HG03095 (cell line): ENCODE measurements at regions not wholly inside any gene's neighbourhood (a gene's known extent, or its start where the extent isn't known, plus 50 kb on each side); places are given as distances from the start of the nearest gene placed in this dataset.

Experiments used
- ATAC-seq: cut with Tn5 transposase; IDR thresholded peaks from one replicate; pipeline ENCODE4 v1.9.1; 2021; ENCODE audit warnings: moderate library complexity; ENCODE audit not compliant: unreplicated experiment

GRCh38 chr18:27763341-27763740, 413.6 kb downstream of the CDH2 start:
- no peak for ATAC-seq

GRCh38 chr18:27762054-27762453, 414.9 kb downstream of the CDH2 start:
- ATAC-seq, result no peak

GRCh38 chr18:27752944-27753343, 424.0 kb downstream of the CDH2 start:
- ATAC-seq, result no peak

- no peak for ATAC-seq
Measured at GRCh38 chr18:27750923-27751322, 426.0 kb downstream of the CDH2 start.

GRCh38 chr18:27750014-27750413, 426.9 kb downstream of the CDH2 start:
- no peak for ATAC-seq

- ATAC-seq, result no peak
Measured at GRCh38 chr18:27749194-27749593, 427.7 kb downstream of the CDH2 start.

- ATAC-seq, result no peak
Measured at GRCh38 chr18:27746241-27746640, 430.7 kb downstream of the CDH2 start.

GRCh38 chr18:27735117-27735516, 441.8 kb downstream of the CDH2 start:
- ATAC-seq, result no peak

GRCh38 chr18:27731211-27731610, 445.7 kb downstream of the CDH2 start:
- ATAC-seq, result no peak

GRCh38 chr18:27728659-27729058, 448.3 kb downstream of the CDH2 start:
- ATAC-seq, result no peak

GRCh38 chr18:27724362-27724761, 452.6 kb downstream of the CDH2 start:
- ATAC-seq, result no peak

GRCh38 chr18:27723168-27723567, 453.8 kb downstream of the CDH2 start:
- ATAC-seq, result no peak

GRCh38 chr18:27719680-27720079, 457.2 kb downstream of the CDH2 start:
- no peak for ATAC-seq

GRCh38 chr18:27717816-27718215, 459.1 kb downstream of the CDH2 start:
- no peak for ATAC-seq

GRCh38 chr18:27717250-27717649, 459.7 kb downstream of the CDH2 start:
- ATAC-seq, result no peak

GRCh38 chr18:27715751-27716150, 461.2 kb downstream of the CDH2 start:
- no peak for ATAC-seq

- no peak for ATAC-seq
Measured at GRCh38 chr18:27713738-27714095, 463.2 kb downstream of the CDH2 start.

- no peak for ATAC-seq
Measured at GRCh38 chr18:27713037-27713737, 463.7 kb downstream of the CDH2 start.

GRCh38 chr18:27712066-27712465, 464.9 kb downstream of the CDH2 start:
- ATAC-seq, result no peak

- no peak for ATAC-seq
Measured at GRCh38 chr18:27711382-27711781, 465.5 kb downstream of the CDH2 start.

- no peak for ATAC-seq
Measured at GRCh38 chr18:27709344-27709743, 467.6 kb downstream of the CDH2 start.

- ATAC-seq, result no peak
Measured at GRCh38 chr18:27707201-27707600, 469.7 kb downstream of the CDH2 start.

- no peak for ATAC-seq
Measured at GRCh38 chr18:27704736-27705361, 472.1 kb downstream of the CDH2 start.
